Kidney epithelial cell (primary cell): ENCODE measurements at regions not wholly inside any gene's neighbourhood (a gene's known extent, or its start where the extent isn't known, plus 50 kb on each side); places are given as distances from the start of the nearest gene placed in this dataset.

ENCODE experiments used
- DNase-seq: peaks from one replicate; pipeline ENCODE4 v3.0.0-alpha.2; 2010; ENCODE audit warnings: low read depth
- H3K27me3 ChIP-seq: 2 replicates; pipeline ENCODE4 v1.6.0; 2011; ENCODE audit warnings: low read length; ENCODE audit not compliant: control insufficient read depth, insufficient read depth
- H3K36me3 ChIP-seq: 2 replicates; pipeline ENCODE4 v1.5.1; 2011; ENCODE audit warnings: low read length; ENCODE audit not compliant: control insufficient read depth, insufficient read depth
- H3K4me3 ChIP-seq: 2 replicates; pipeline ENCODE4 v1.5.1; 2011; ENCODE audit warnings: low read depth, mild to moderate bottlenecking, control low read depth, low read length
- CTCF ChIP-seq: IDR thresholded peaks from 2 replicates; pipeline ENCODE4 v1.5.1; 2011; ENCODE audit warnings: mild to moderate bottlenecking, moderate library complexity, low read length, control low read depth, inconsistent platforms; ENCODE audit not compliant: insufficient read depth, poor library complexity, severe bottlenecking

DNA sequence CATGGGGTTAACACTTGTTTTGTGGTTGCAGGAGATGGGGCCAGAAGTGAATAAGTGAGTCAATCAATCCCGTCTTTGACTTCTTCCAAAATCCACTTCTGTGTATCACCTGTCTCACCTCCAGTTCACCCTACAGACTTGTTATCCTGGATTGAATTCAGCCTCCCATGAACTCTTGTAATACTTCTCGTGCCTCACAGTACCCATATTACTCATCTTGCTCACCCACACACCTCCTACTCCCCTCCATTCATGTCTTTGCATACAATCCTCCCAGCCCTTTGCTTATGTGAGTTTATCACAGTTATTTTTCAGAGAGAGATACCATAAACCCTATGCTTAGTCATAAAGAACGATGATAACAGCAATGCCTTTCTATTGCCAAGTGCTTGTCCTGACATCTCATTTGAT lies 52.9 kb upstream of the PAPPA start:
- TF ChIP-seq CTCF = no peak
- no peaks in the 10 kb centered on the region for H3K36me3 ChIP-seq
- no peaks in the 10 kb centered on the region for H3K27me3 ChIP-seq
- no peak overlapping the region for H3K4me3 ChIP-seq
- DNase-seq = no peak

GRCh38 chr9:116101516-116101915 lies 52.1 kb upstream of the PAPPA start:
- no peak for TF ChIP-seq CTCF
- DNase-seq = no peak

GRCh38 chr9:116102596-116102995 lies 51.0 kb upstream of the PAPPA start:
- Histone ChIP-seq H3K36me3 (no peaks in the 10 kb centered on the region), H3K27me3 (no peaks in the 10 kb centered on the region), H3K4me3 (no peak overlapping the region)
- DNase-seq = no peak
- no peak for TF ChIP-seq CTCF

More at GRCh38 chr9:116101516-116101915, 52.1 kb upstream of the PAPPA start:
- Histone ChIP-seq H3K36me3 (no peaks in the 10 kb centered on the region), H3K4me3 (no peak overlapping the region), H3K27me3 (no peaks in the 10 kb centered on the region)
